AG08396 (cell line): ENCODE measurements at regions not wholly inside any gene's neighbourhood (a gene's known extent, or its start where the extent isn't known, plus 50 kb on each side); places are given as distances from the start of the nearest gene placed in this dataset.

Source experiments
- DNase-seq: peaks from one replicate; pipeline ENCODE4 v3.0.0; 2012; ENCODE audit warnings: low spot score, mixed read lengths

- DNase-seq = no peak
These were observed 1145.0 kb upstream of the LRRN3 start for GRCh38 chr7:109945820-109946518.

GRCh38 chr7:109950256-109950655, 1140.7 kb upstream of the LRRN3 start:
- DNase-seq = no peak

DNA sequence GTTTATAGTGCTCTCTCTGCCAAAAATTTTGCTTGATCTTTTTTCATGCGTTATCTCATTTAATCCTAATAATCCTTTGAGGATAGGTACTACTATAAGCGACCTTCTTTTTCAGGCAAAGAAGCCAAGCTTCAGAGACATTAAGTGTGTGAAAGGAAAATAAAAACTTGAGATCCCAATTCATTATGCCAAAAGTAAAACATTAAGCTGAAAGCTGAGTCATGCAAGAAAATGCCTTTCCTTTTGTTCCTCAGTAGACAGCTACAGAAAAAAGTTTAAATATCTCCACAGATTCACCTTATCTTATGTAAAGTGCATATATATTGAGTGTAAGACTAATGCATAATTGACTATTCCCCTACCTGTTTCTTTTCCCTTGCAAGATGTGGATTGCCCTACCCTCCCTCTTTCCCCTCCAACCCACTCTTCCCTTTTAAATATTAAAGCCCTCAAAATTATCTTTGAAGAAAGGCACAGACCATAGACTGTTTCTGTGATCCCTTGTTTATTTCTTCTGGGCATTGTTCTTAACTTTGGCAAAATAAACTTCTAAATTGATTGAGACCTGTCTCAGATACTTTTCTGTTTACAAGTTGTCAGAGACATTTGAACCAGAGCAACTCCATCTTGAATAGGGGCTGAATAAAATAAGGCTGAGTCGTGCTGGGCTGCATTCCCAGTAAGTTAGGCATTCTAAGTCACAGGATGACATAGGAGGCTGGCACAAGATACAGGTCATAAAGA, 1139.9 kb upstream of the LRRN3 start:
- DNase-seq = no peak

DNA sequence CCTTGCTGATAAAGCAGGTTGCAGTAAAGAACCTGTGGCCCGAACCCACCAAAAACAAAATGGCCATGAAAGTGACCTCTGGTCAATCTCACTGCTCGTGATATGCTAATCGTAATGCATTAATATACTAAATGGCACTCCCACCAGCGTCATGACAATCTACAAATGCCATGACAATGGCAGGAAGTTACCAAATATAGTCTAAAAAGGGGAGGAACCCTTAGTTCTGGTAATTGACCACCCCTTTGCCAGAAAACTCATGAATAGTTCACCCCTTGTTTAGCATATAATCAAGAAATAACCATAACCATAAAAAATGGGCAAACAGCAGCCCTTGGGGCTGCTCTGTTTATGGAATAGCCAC, 1139.4 kb upstream of the LRRN3 start:
- no peak for DNase-seq

- DNase-seq = no peak
These were observed 1134.9 kb upstream of the LRRN3 start for GRCh38 chr7:109955986-109956385.

- DNase-seq = no peak
These were observed 1134.0 kb upstream of the LRRN3 start for GRCh38 chr7:109956916-109957315.

- no peak for DNase-seq
These were observed 1127.2 kb upstream of the LRRN3 start for GRCh38 chr7:109963741-109964140.

GRCh38 chr7:109964780-109965179, 1126.1 kb upstream of the LRRN3 start:
- DNase-seq = no peak

DNA sequence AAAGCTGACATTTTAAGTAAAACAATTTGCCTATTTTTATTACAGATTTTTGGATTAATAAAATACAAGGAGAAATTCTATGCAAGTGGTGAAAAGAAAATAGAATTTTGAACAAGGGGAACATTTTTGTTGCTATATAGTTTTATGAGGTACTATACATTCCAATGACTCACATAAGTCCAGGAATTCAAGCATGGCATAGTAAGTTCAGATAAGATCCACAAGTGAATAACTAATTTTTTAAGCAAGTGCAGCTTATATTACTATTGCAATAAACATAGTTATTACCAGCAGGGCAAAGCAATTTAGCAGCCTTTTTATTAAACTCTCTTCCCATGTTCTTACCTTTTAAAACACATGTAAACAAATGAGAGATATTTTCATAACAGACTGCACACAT, 1123.5 kb upstream of the LRRN3 start:
- DNase-seq = no peak

DNA sequence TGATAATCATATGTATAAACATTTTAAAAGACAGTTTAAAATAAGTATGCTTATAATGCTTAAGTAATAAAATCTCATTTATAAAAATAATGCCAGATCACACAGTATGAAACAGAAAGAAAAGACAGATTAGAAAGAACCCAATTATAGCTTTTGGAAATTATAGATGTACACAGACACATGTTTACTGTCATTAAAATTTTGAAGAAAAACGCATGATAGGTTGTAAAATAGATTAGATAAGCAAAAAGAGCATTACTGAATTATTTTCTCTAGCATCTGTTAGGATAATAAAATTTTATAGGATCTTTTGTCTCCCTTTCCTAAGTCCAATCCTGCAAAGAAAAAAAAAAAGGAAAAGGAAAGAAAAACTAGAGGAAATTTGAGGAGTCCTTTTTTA, 1107.3 kb upstream of the LRRN3 start:
- no peak for DNase-seq

GRCh38 chr7:109984729-109985128, 1106.2 kb upstream of the LRRN3 start:
- no peak for DNase-seq

DNA sequence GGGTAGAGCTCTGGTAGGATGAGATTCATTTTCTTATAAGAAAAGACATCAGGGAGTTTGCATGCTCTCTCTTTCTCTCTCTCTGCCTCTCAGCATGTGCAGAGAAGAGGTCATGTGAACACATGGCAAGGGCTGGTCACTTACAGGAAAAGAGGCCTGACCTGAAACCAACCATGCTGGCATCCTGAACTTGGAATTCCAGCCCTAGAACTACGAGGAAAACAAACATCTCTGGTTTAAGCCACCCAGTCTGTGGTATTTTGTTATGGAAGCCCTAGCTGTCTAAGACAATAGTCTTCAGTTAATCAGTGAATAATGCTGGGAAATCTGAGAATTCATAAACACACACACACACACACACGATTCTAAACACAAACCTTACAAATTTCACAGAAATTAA, 1104.2 kb upstream of the LRRN3 start:
- no peak for DNase-seq

DNA sequence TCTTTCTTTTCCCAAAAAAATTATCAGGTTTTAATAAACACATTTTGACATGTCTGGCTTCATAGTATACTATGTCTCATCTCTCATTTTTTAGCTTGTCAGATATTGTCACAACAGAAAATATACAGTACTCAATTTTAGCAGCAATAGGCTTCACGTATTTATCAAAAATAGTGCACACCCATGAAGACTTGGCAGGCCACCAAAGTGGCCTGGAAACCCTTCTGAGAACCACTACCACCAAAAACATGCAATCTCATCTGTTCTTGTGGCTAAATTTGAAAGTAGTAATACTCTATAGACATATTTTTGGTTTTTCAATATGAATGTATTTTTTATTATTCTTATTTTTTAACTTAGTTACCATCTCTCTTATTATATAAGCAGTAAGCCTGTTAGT, 1094.5 kb upstream of the LRRN3 start:
- DNase-seq = no peak

GRCh38 chr7:109996927-109997326, 1094.0 kb upstream of the LRRN3 start:
- no peak for DNase-seq

- DNase-seq = no peak
These were observed 1093.1 kb upstream of the LRRN3 start for GRCh38 chr7:109997837-109998236.

- no peak for DNase-seq
These were observed 1089.5 kb upstream of the LRRN3 start for GRCh38 chr7:110001254-110001938.

GRCh38 chr7:110003827-110004226, 1087.1 kb upstream of the LRRN3 start:
- DNase-seq = no peak

DNA sequence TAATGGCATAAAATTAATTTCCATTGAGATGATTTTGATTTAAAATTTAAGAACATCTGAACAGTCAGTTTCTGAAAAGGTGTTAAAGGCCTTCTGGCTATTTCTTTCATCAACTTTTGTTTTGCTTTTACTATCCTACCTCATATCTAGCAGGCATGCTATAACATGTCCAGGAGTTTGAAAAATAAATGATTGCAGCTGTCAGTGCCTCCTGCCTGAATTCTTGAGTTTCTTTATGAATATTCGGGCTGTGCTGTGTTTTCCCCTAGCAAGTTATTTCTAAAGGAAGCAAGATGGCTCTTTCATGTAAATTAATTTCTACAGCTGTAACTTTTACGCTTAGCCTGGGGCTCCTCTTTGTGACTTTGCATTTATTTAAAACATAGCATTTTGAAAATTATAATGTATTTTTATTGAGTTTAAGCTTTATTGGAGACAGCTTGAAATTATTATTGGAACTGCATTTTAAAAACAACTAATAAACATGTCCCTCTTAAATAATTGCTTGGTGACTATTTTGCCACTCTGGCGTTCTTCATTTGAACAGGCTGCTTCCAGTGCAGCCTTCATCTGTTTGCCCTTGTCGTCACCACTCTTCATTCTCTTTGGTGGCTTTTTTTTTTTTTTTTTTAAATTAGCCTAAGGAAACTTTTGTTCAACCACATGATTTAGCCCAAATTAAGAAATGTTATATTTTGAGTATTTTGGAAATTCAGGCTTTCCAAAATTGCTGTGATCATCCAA, 1083.4 kb upstream of the LRRN3 start:
- DNase-seq = no peak

- no peak for DNase-seq
These were observed 1080.6 kb upstream of the LRRN3 start for GRCh38 chr7:110010359-110010758.

DNA sequence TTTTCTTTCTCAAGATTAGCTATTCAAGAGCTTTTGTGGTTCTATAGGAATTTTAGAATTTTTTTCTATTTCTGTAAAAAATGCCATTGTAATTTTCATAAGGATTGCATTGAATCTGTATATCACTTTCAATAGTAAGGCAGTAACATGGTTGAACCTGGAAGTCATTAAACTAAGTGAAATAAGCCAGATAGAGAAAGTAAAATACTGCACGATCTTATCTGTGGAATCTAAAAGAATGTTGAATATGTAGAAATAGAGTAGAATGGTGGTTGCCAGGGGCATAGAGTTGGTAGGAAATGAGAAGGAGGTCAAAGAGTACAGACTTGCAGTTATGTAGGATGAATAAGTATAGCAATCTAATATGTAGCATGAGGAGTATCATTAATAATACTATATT, 1073.5 kb upstream of the LRRN3 start:
- DNase-seq = no peak

DNA sequence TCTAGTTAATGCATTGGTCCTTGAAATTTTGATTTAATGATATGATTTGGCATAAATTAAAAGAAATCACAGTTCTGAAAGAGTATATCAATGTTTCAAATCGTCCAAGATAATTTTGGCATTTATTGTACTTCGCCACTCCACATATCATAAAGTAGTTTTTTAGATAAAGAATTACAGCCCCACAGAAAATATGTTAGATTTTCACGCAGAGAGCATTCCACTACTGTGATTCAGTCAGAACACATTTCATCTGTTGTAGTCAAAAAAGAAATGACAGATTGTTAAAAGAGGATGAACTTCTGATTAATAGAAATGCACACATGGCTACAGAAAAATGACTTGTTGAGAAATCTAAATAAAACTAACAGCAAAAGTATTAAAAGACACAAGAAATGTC, 1063.5 kb upstream of the LRRN3 start:
- no peak for DNase-seq

GRCh38 chr7:110043519-110043918, 1047.4 kb upstream of the LRRN3 start:
- DNase-seq = no peak

DNA sequence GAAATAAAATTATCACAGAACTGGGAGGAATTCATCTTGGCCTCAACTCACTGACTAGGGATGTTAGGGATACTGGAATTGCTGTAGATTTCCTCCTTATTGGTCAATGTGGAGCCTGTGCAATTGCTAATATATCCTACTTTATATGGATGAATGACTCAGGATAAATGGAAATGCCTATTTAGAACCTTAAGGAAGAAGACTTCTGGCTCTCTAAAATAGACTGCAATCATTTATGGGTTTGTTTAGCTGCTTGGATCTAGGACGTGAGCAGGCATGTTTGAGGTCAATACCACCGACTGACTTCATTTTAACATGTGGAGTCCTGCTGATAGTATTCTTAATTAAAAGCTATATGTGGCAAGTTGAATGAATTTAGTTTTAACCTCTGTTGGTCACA, 1040.1 kb upstream of the LRRN3 start:
- no peak for DNase-seq
